ENCODE measurements at regions not wholly inside any gene's neighbourhood (a gene's known extent, or its start where the extent isn't known, plus 50 kb on each side); places are given as distances from the start of the nearest gene placed in this dataset.
"Not testable (repeated sequence)": the region's sequence is repeated elsewhere in the genome, so short reads cannot be mapped to it uniquely, and the experiment has no call there.

DNA sequence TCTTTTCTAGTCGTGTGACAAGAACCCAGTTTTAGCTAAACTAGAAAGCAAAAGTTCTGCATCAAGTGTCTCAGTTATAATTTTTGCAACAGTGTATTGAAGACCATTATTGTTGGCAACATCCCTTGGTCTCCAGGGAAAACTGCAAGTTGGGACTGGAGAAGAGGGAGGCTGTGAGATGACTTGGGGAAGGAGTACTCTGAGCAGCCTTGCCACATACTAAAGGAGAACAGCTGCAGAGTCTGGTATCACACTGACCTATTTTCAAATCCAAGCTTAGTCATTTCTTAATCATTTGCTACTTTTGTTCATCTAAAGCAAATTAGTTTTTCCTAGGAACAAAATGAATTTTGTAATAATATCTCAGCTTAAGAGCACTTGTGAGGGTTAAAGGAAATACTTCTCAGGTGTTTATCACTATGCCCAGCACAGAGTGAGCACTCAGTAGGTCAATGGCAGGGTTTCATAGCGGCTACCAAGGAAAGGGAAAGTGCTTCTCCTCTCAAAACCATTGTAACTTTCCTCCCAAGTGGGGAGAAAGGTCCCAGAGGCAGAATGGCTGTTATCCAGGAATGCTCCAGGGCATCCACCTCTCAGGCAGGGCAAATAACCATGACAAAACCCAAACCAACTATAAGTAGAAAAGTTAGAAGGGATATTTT is 247.1 kb downstream of the C11orf87 start:
- DNase-seq (ENCODE audit: low read depth in 3 of 3, low spot score in 2 of 3): no peak

GRCh38 chr11:109677231-109677630 is 255.2 kb downstream of the C11orf87 start:
- no peak for DNase-seq (ENCODE audit: low read depth in 3 of 3, low spot score in 2 of 3)

DNA sequence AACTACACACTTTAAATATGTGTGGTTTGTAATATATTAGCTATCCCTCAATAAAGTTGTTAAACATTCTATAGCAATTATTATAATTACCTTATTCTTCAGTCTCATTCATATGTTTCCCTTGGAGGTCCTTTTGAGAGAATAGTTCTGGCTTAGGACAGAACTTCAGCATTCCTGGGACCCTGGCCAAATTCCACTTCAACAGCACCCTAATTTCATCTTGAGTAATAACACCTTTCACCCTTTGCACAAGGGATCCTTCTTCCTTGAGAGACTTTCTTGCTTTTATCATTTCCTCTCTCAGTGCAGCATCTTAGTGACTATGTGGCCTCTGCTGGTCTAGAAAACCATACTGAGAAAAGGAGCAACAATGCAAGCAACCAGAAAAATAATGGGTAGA is 255.9 kb downstream of the C11orf87 start:
- DNase-seq (ENCODE audit: low read depth in 3 of 3, low spot score in 2 of 3): no peak

DNA sequence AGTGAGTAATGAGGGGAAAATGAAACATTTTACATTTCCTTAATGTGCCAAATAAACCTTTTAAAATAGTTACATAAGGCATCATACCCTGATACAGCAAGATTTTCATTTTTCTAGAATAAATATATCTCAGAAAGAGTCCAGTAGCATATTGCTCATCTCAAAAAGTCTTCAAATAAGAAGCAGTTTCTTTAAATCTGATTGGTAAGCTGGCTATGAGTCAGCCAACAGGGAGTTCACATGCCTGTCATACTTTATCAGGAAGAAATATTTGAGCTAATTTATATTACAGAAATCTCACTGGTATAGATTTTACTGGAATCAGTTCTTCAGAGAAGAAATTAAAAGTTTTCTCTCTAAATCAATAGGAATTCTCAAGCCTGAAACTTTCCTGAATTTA is 258.1 kb downstream of the C11orf87 start:
- DNase-seq (ENCODE audit: low read depth in 3 of 3, low spot score in 2 of 3): no peak

GRCh38 chr11:109682788-109683187 is 260.8 kb downstream of the C11orf87 start:
- DNase-seq (ENCODE audit: low read depth in 3 of 3, low spot score in 2 of 3): not testable (repeated sequence)

- no peak for DNase-seq (ENCODE audit: low read depth in 3 of 3, low spot score in 2 of 3)
These were observed 273.7 kb downstream of the C11orf87 start for GRCh38 chr11:109695696-109696095.

DNA sequence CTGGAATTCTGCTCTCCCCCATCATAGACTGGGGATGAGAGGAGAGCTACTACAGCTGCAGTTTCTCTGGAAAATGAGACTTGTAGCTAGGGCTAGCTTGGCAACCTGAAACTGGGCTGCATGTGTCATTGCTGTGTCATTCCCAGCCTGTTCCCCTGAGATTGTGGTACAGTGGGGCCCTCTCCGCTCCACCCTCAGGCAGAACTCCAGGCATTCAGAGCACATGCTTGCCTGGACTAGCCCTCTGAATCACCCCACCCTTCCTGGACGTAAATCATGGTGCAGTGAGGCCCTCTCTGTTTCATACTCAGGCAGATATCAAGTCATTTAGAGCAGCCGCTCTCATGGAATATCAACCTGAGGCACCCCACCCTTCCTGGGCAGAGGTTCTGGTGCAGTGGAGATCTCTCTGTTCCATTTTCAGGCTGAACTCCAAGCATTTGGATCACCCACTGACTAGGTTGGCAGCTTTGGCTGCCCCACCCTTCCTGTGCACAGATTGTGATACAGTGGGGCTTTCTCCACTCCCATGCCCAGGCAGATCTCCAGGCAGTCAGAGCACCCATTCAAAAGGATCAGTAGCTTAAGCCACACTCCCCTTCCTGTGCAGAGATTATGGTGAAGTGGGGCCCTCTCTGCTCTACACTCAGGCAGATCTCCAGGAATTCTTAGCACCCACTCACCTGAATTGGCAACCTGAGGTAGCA is 274.4 kb downstream of the C11orf87 start:
- no peak for DNase-seq (ENCODE audit: low read depth in 3 of 3, low spot score in 2 of 3)

GRCh38 chr11:109697140-109697843 is 275.3 kb downstream of the C11orf87 start:
- no peak for DNase-seq (ENCODE audit: low read depth in 3 of 3, low spot score in 2 of 3)

GRCh38 chr11:109698237-109698636 is 276.2 kb downstream of the C11orf87 start:
- no peak for DNase-seq (ENCODE audit: low read depth in 3 of 3, low spot score in 2 of 3)

DNA sequence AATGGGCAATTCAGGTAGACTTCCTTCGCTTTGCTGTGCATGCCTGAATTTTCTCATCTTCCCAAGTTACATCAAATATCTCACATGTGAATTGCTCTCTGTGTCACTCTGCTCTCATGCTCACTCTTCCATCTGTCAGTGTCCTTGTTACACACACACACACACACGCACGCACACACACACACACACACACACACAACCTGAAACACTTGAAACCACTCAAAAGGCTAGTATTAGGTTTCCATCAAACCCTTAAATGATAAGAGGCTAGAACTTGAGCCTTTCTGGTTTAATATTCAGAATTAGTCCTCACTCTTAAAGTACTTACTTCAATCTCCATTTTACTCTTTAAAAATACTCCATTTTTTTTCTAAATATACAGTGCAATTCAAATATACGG is 282.4 kb downstream of the C11orf87 start:
- DNase-seq (ENCODE audit: low read depth in 3 of 3, low spot score in 2 of 3): no peak

- DNase-seq (ENCODE audit: low read depth in 3 of 3, low spot score in 2 of 3): no peak
These were observed 285.0 kb downstream of the C11orf87 start for GRCh38 chr11:109706945-109707344.

- no peak for DNase-seq (ENCODE audit: low read depth in 3 of 3, low spot score in 2 of 3)
These were observed 285.4 kb downstream of the C11orf87 start for GRCh38 chr11:109707411-109707810.

DNA sequence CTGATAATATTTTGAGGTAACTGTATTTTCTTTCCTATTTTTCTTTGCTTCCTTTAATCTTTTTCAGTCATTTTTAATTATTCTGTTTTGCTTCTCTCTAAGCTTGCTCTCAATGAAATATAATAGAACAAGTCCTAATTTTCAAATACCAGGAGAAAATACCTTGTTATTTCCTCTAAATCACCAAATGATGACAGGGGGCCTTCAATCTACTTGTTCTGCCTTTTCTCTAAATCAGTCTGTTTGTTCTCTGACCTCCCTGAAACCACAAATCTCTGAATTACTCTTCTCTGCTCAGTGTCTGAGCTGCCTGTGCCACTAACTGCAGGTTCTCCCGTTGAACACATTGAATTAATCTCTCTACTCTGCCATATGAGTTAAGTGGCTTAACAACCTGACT is 286.2 kb downstream of the C11orf87 start:
- no peak for DNase-seq (ENCODE audit: low read depth in 3 of 3, low spot score in 2 of 3)

GRCh38 chr11:109714444-109714843 is 292.5 kb downstream of the C11orf87 start:
- DNase-seq (ENCODE audit: low read depth in 3 of 3, low spot score in 2 of 3): not testable (repeated sequence)

GRCh38 chr11:109715424-109715823 is 293.4 kb downstream of the C11orf87 start:
- not testable (repeated sequence) for DNase-seq (ENCODE audit: low read depth in 3 of 3, low spot score in 2 of 3)

DNA sequence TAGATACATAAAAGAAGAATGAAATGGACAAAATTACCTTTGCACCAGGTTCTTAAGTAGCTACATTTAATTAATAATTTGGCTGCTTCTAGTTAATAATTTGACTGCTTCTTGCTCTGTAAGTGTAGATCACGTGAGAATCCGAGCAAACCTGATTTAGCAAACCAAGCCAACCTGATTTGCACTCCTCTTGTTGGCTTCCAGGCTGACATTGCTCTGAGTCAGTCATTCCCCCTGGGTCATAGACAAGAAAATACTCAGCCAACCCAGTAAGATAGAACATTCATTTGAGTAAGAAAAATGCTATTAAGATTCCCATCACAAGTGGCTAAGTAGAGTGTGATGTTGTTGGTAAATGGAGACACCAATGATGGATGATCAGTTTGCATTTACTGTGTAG is 304.1 kb downstream of the C11orf87 start:
- no peak for DNase-seq (ENCODE audit: low read depth in 3 of 3, low spot score in 2 of 3)

- DNase-seq (ENCODE audit: low read depth in 3 of 3, low spot score in 2 of 3): no peak
These were observed 306.1 kb downstream of the C11orf87 start for GRCh38 chr11:109728056-109728455.

GRCh38 chr11:109729761-109730160 is 307.8 kb downstream of the C11orf87 start:
- no peak for DNase-seq (ENCODE audit: low read depth in 3 of 3, low spot score in 2 of 3)

- DNase-seq (ENCODE audit: low read depth in 3 of 3, low spot score in 2 of 3): no peak
These were observed 308.7 kb downstream of the C11orf87 start for GRCh38 chr11:109730669-109731068.

DNA sequence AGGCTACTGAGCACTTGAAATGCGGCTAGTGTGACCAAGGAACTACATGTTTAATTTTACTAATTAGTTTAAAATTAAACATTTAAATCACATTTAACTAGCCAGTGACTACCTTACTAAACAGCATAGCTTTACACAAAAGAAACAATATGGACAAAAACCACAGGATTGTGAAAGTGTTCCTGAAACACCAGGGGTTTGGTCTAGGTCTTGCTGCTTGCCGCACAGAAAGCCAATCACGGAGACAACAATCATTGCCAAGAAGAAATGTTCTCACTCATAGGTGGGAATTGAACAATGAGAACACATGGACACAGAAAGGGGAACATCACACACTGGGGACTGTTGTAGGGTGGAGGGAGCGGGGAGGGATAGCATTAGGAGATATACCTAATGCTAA is 309.5 kb downstream of the C11orf87 start:
- no peak for DNase-seq (ENCODE audit: low read depth in 3 of 3, low spot score in 2 of 3)

DNA sequence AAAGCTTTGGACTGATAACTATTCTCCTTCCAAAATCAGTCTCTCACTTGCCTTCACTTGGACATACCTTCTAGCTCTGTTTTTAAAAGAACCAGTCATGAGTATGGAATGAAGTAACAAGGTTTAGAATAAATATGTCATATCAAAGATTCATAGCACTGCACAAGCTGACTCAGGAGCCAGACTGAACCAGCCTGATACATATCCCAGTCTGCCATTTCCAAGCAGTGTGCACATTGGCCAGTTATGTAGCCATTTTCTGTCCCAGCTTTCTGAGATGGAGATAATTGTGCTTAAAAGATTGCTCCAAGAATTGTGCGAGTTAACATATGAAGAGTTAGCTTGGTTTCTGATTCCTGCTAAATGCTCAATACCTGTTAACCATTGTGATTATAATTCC is 311.3 kb downstream of the C11orf87 start:
- DNase-seq (ENCODE audit: low read depth in 3 of 3, low spot score in 2 of 3): no peak

- DNase-seq (ENCODE audit: low read depth in 3 of 3, low spot score in 2 of 3): no peak
These were observed 312.6 kb downstream of the C11orf87 start for GRCh38 chr11:109734566-109734965.
